Upper lobe of left lung (tissue), 4 donors: ENCODE measurements at regions not wholly inside any gene's neighbourhood (a gene's known extent, or its start where the extent isn't known, plus 50 kb on each side); places are given as distances from the start of the nearest gene placed in this dataset.

Experiments used
- CTCF ChIP-seq, 6 experiments: fragments of 450-650 bp in 4 of 6; fragments of 200-600 bp in 2 of 6; sonication (generic) in 2 of 6; IDR thresholded peaks; one replicate each; pipeline ENCODE4 v1.5.1; 2016 to 2019; ENCODE audit warnings: antibody characterized with exemption in 6 of 6
- EP300 ChIP-seq, 4 donors: sonication (generic); formaldehyde crosslinking; IDR thresholded peaks; one replicate each; pipeline ENCODE4 v1.5.1; 2017; ENCODE audit warnings: antibody characterized with exemption in 4 of 4, control low read depth in 2 of 4
- POLR2A ChIP-seq, 4 donors: fragments of 450-650 bp; IDR thresholded peaks; one replicate each; pipeline ENCODE4 v1.5.1; 2016 to 2017; ENCODE audit warnings: antibody characterized with exemption in 4 of 4, mild to moderate bottlenecking in 2 of 4
- POLR2AphosphoS5 ChIP-seq, 2 donors: sonication (generic); formaldehyde crosslinking; IDR thresholded peaks; one replicate each; pipeline ENCODE4 v1.5.1; 2017; ENCODE audit warnings: antibody characterized with exemption in 2 of 2

- no peak for TF ChIP-seq CTCF (IDR thresholded peaks at IDR 0.05)
- no peak for TF ChIP-seq POLR2AphosphoS5 (IDR thresholded peaks at IDR 0.05)
- no peak for TF ChIP-seq EP300 (IDR thresholded peaks at IDR 0.05)
- TF ChIP-seq POLR2A (IDR thresholded peaks at IDR 0.05): no peak
These were observed 239.1 kb upstream of the MEOX2 start for GRCh38 chr7:15925608-15926007.
